HepG2 (cell line): ENCODE measurements at regions not wholly inside any gene's neighbourhood (a gene's known extent, or its start where the extent isn't known, plus 50 kb on each side); places are given as distances from the start of the nearest gene placed in this dataset.

Experiments
- EP300 ChIP-seq, 3 experiments: sonication (generic) in 1 of 3; formaldehyde crosslinking in 1 of 3; IDR thresholded peaks; 2 replicates each; pipeline versions ENCODE4 v1.5.1 to v1.6.1; 2011 to 2020; ENCODE audit warnings: low read depth in 2 of 3, low read length in 2 of 3, borderline replicate concordance in 1 of 3, improper control_type of control experiment in 1 of 3, mild to moderate bottlenecking in 1 of 3, missing genetic modification reagents in 1 of 3, moderate library complexity in 1 of 3
- KAT7 ChIP-seq: IDR thresholded peaks from 2 replicates; pipeline ENCODE4 v1.6.1; 2018; ENCODE audit warnings: borderline replicate concordance, missing compliant biosample characterization
- NFE2 ChIP-seq: sonication (generic); formaldehyde crosslinking; IDR thresholded peaks from 2 replicates; pipeline ENCODE4 v1.4.0; 2020; ENCODE audit warnings: missing genetic modification reagents
- POLR2AphosphoS5 ChIP-seq: IDR thresholded peaks from 2 replicates; pipeline ENCODE4 v1.6.1; 2012; ENCODE audit warnings: low read depth, low read length
- TP53 ChIP-seq: sonication (generic); formaldehyde crosslinking; conservative IDR thresholded peaks from 2 replicates; pipeline ENCODE4 v1.4.0; 2020; ENCODE audit warnings: missing genetic modification reagents
- ZFP36L1 ChIP-seq: sonication (generic); formaldehyde crosslinking; IDR thresholded peaks from 2 replicates; pipeline ENCODE4 v1.8.0; 2022; ENCODE audit warnings: mild to moderate bottlenecking, missing genetic modification reagents, moderate library complexity
- ZNF318 ChIP-seq: sonication (generic); formaldehyde crosslinking; IDR thresholded peaks from 2 replicates; pipeline ENCODE4 v1.4.0; 2020; ENCODE audit warnings: mild to moderate bottlenecking, missing genetic modification reagents
- ZNF616 ChIP-seq: sonication (generic); formaldehyde crosslinking; IDR thresholded peaks from 2 replicates; pipeline ENCODE4 v1.5.0; 2020; ENCODE audit warnings: low read depth, mild to moderate bottlenecking, missing genetic modification reagents

- TF ChIP-seq ZFP36L1 (no peak), TP53 (CRISPR knock-in tag) (no peak), ZNF318 (no peak), KAT7 (CRISPR knock-in tag) (no peak), NFE2 (CRISPR knock-in tag) (no peak), POLR2AphosphoS5 (no peak), EP300 (IDR thresholded peaks at IDR 0.05; ENCODE audit: low read depth in 2 of 2, low read length in 2 of 2) (no peak), EP300 (CRISPR knock-in tag; IDR thresholded peaks at IDR 0.05; ENCODE audit: borderline replicate concordance) (no peak), ZNF616 (CRISPR knock-in tag) (no peak)
Measured at GRCh38 chr2:47704287-47704686, 78.7 kb upstream of the MSH6 start.
